Stimulated activated naive B cell treated with anti-CD40 and anti-IgM and Interleukin-4, amounts not matched to agents 10 μg/mL and 1 μg/mL and 100 μg/mL, for 72 hours (primary cell): ENCODE measurements at regions not wholly inside any gene's neighbourhood (a gene's known extent, or its start where the extent isn't known, plus 50 kb on each side); places are given as distances from the start of the nearest gene placed in this dataset.

ENCODE experiments used
- ATAC-seq, 2 donors: fragments of 150-1000 bp; cut with Tn5 transposase; replicated peaks; 2 replicates each; pipeline ENCODE4 v1.10.0; 2021; ENCODE audit warnings: moderate library complexity in 1 of 2
- DNase-seq: peaks from one replicate; pipeline ENCODE4 v3.0.0; 2021
- H3K27ac Mint-ChIP-seq: one replicate; pipeline ENCODE4 v1.8.0; 2022; ENCODE audit warnings: mild to moderate bottlenecking, mixed read lengths
- H3K27me3 Mint-ChIP-seq, 2 donors: one replicate each; pipeline ENCODE4 v1.8.0; 2022; ENCODE audit warnings: mixed read lengths in 2 of 2
- H3K36me3 Mint-ChIP-seq, 2 donors: one replicate each; pipeline ENCODE4 v1.8.0; 2022; ENCODE audit warnings: mixed read lengths in 2 of 2, mild to moderate bottlenecking in 1 of 2
- H3K4me1 Mint-ChIP-seq, 2 donors: one replicate each; pipeline ENCODE4 v1.8.0; 2022; ENCODE audit warnings: mixed read lengths in 2 of 2, mild to moderate bottlenecking in 1 of 2
- H3K4me3 Mint-ChIP-seq, 2 donors: one replicate each; pipeline ENCODE4 v1.8.0; 2022; ENCODE audit warnings: mild to moderate bottlenecking in 2 of 2, mixed read lengths in 2 of 2, moderate library complexity in 1 of 2
- H3K9me3 Mint-ChIP-seq, 2 donors: one replicate each; pipeline ENCODE4 v1.8.0; 2022; ENCODE audit warnings: mixed read lengths in 2 of 2, mild to moderate bottlenecking in 1 of 2

GRCh38 chr4:81746071-81746470 lies 274.4 kb upstream of the RASGEF1B start:
- H3K27me3 Mint-ChIP-seq: no peaks in the 10 kb centered on the region
- ATAC-seq (no peak), DNase-seq (no peak)
- no peaks in the 10 kb centered on the region for H3K36me3 Mint-ChIP-seq
- no peak overlapping the region for H3K27ac Mint-ChIP-seq
- peaks cover 10 to 12% of the 10 kb centered on the region in 2 donors for H3K4me1 Mint-ChIP-seq
- no peak overlapping the region for H3K4me3 Mint-ChIP-seq
- peaks cover 0 to 2% of the 10 kb centered on the region in 2 donors for H3K9me3 Mint-ChIP-seq

- H3K36me3 Mint-ChIP-seq: no peaks in the 10 kb centered on the region
- H3K9me3 Mint-ChIP-seq: peaks cover 0 to 2% of the 10 kb centered on the region in 2 donors
- H3K4me3 Mint-ChIP-seq: no peak overlapping the region
- H3K4me1 Mint-ChIP-seq: peaks cover 14 to 20% of the 10 kb centered on the region in 2 donors
- DNase-seq (no peak), ATAC-seq (no peak)
- H3K27me3 Mint-ChIP-seq: no peaks in the 10 kb centered on the region
- H3K27ac Mint-ChIP-seq: no peak overlapping the region
These were observed 273.3 kb upstream of the RASGEF1B start for GRCh38 chr4:81745050-81745449.

- Mint-ChIP-seq H3K4me1 (peaks cover 17 to 22% of the 10 kb centered on the region in 2 donors), H3K27me3 (no peaks in the 10 kb centered on the region), H3K27ac (no peak overlapping the region), H3K36me3 (no peaks in the 10 kb centered on the region), H3K9me3 (peaks cover 0 to 2% of the 10 kb centered on the region in 2 donors), H3K4me3 (no peak overlapping the region)
- ATAC-seq: no peak
- no peak for DNase-seq
These were observed 272.2 kb upstream of the RASGEF1B start for GRCh38 chr4:81743731-81744435.

- Mint-ChIP-seq H3K27me3 (no peaks in the 10 kb centered on the region), H3K27ac (no peak overlapping the region), H3K4me1 (peaks cover 8 to 16% of the 10 kb centered on the region in 2 donors), H3K4me3 (no peak overlapping the region), H3K36me3 (no peaks in the 10 kb centered on the region), H3K9me3 (no peaks in the 10 kb centered on the region)
- ATAC-seq (no peak), DNase-seq (no peak)
These were observed 268.8 kb upstream of the RASGEF1B start for GRCh38 chr4:81740487-81740886.

GRCh38 chr4:81738891-81739290 lies 267.2 kb upstream of the RASGEF1B start:
- no peaks in the 10 kb centered on the region for H3K9me3 Mint-ChIP-seq

GRCh38 chr4:81737865-81738559 lies 266.3 kb upstream of the RASGEF1B start:
- ATAC-seq (no peak), DNase-seq (no peak)
- Mint-ChIP-seq H3K27ac (no peak overlapping the region), H3K4me1 (peaks cover 5 to 13% of the 10 kb centered on the region in 2 donors), H3K4me3 (no peak overlapping the region), H3K9me3 (no peaks in the 10 kb centered on the region), H3K36me3 (no peaks in the 10 kb centered on the region), H3K27me3 (no peaks in the 10 kb centered on the region)

More at GRCh38 chr4:81738891-81739290, 267.2 kb upstream of the RASGEF1B start:
- H3K36me3 Mint-ChIP-seq: no peaks in the 10 kb centered on the region
- H3K27me3 Mint-ChIP-seq: no peaks in the 10 kb centered on the region
- H3K27ac Mint-ChIP-seq: no peak overlapping the region
- DNase-seq (no peak), ATAC-seq (no peak)
- no peak overlapping the region for H3K4me3 Mint-ChIP-seq
- peaks cover 5 to 13% of the 10 kb centered on the region in 2 donors for H3K4me1 Mint-ChIP-seq

- Mint-ChIP-seq H3K27ac (no peak overlapping the region), H3K27me3 (no peaks in the 10 kb centered on the region), H3K4me3 (no peak overlapping the region)
These were observed 264.6 kb upstream of the RASGEF1B start for GRCh38 chr4:81736324-81736723.

GRCh38 chr4:81732980-81733379 lies 261.3 kb upstream of the RASGEF1B start:
- Mint-ChIP-seq H3K27ac (no peak overlapping the region), H3K27me3 (no peaks in the 10 kb centered on the region), H3K9me3 (no peaks in the 10 kb centered on the region), H3K4me1 (no peaks in the 10 kb centered on the region), H3K36me3 (no peaks in the 10 kb centered on the region), H3K4me3 (no peak overlapping the region)
- DNase-seq (no peak), ATAC-seq (no peak)

More at GRCh38 chr4:81736324-81736723, 264.6 kb upstream of the RASGEF1B start:
- peaks cover 5 to 13% of the 10 kb centered on the region in 2 donors for H3K4me1 Mint-ChIP-seq
- no peak for DNase-seq
- ATAC-seq: no peak
- no peaks in the 10 kb centered on the region for H3K9me3 Mint-ChIP-seq
- no peaks in the 10 kb centered on the region for H3K36me3 Mint-ChIP-seq

GRCh38 chr4:81724925-81725329 lies 253.2 kb upstream of the RASGEF1B start:
- Mint-ChIP-seq H3K9me3 (peaks cover 2 to 4% of the 10 kb centered on the region in 2 donors), H3K4me3 (peak overlapping the region in 1 of 2 donors; percentile 25), H3K36me3 (no peaks in the 10 kb centered on the region), H3K27ac (peak overlapping the region; percentile 80), H3K4me1 (peaks cover 9 to 22% of the 10 kb centered on the region in 2 donors), H3K27me3 (no peaks in the 10 kb centered on the region)
- ATAC-seq (peak; percentile 100), DNase-seq (peak; percentile 57)

- Mint-ChIP-seq H3K4me1 (peaks cover 9 to 22% of the 10 kb centered on the region in 2 donors), H3K9me3 (peaks cover 2 to 4% of the 10 kb centered on the region in 2 donors), H3K4me3 (no peak overlapping the region), H3K27ac (no peak overlapping the region), H3K36me3 (no peaks in the 10 kb centered on the region), H3K27me3 (no peaks in the 10 kb centered on the region)
- DNase-seq: no peak
- no peak for ATAC-seq
These were observed 252.3 kb upstream of the RASGEF1B start for GRCh38 chr4:81723927-81724587.

GRCh38 chr4:81723019-81723884 lies 251.5 kb upstream of the RASGEF1B start:
- Mint-ChIP-seq H3K36me3 (no peaks in the 10 kb centered on the region), H3K27ac (no peak overlapping the region), H3K4me1 (peaks cover 9 to 22% of the 10 kb centered on the region in 2 donors), H3K9me3 (peaks cover 2 to 4% of the 10 kb centered on the region in 2 donors), H3K27me3 (no peaks in the 10 kb centered on the region), H3K4me3 (no peak overlapping the region)
- DNase-seq (no peak), ATAC-seq (no peak)

- no peaks in the 10 kb centered on the region for H3K27me3 Mint-ChIP-seq
- H3K4me1 Mint-ChIP-seq: peaks cover 9 to 22% of the 10 kb centered on the region in 2 donors
- no peaks in the 10 kb centered on the region for H3K9me3 Mint-ChIP-seq
- no peak overlapping the region for H3K27ac Mint-ChIP-seq
- DNase-seq (no peak), ATAC-seq (no peak)
- no peak overlapping the region for H3K4me3 Mint-ChIP-seq
- H3K36me3 Mint-ChIP-seq: no peaks in the 10 kb centered on the region
These were observed 250.7 kb upstream of the RASGEF1B start for GRCh38 chr4:81722290-81722851.

GRCh38 chr4:81715757-81716156 lies 244.1 kb upstream of the RASGEF1B start:
- DNase-seq (no peak), ATAC-seq (no peak)
- Mint-ChIP-seq H3K36me3 (no peaks in the 10 kb centered on the region), H3K9me3 (peaks cover 0 to 1% of the 10 kb centered on the region in 2 donors), H3K4me1 (peaks cover 17 to 19% of the 10 kb centered on the region in 2 donors), H3K4me3 (no peak overlapping the region), H3K27ac (no peak overlapping the region), H3K27me3 (peaks cover 0 to 11% of the 10 kb centered on the region in 2 donors)
